NB4 (cell line): ENCODE measurements at regions not wholly inside any gene's neighbourhood (a gene's known extent, or its start where the extent isn't known, plus 50 kb on each side); places are given as distances from the start of the nearest gene placed in this dataset.

ENCODE experiments used
- CTCF ChIP-seq: IDR thresholded peaks from one replicate; pipeline ENCODE4 v1.5.1; 2012; ENCODE audit warnings: low read depth, low read length
- MAX ChIP-seq: IDR thresholded peaks from 2 replicates; pipeline ENCODE4 v1.6.1; 2011; ENCODE audit warnings: low read depth, low read length
- MYC ChIP-seq: IDR thresholded peaks from 2 replicates; pipeline ENCODE4 v1.6.1; 2011; ENCODE audit warnings: low read depth, low read length
- POLR2A ChIP-seq: IDR thresholded peaks from 2 replicates; pipeline ENCODE4 v1.6.1; 2011; ENCODE audit warnings: mild to moderate bottlenecking; ENCODE audit not compliant: insufficient read length; ENCODE audit errors: extremely low read depth

- TF ChIP-seq MAX (no peak), CTCF (no peak), POLR2A (no peak), MYC (no peak)
Observed at GRCh38 chr17:72438783-72439182, 318.0 kb downstream of the SOX9 start.
